Uterus (tissue), 3 donors: ENCODE measurements at regions not wholly inside any gene's neighbourhood (a gene's known extent, or its start where the extent isn't known, plus 50 kb on each side); places are given as distances from the start of the nearest gene placed in this dataset.

Source experiments
- DNase-seq, 2 donors: peaks; one replicate each; pipeline ENCODE4 v3.0.0-alpha.2; 2019 to 2020
- H3K27ac ChIP-seq, 2 donors: fragments of 200-600 bp; sonication (generic); 1 replicate in 1 of 2; 2 replicates in 1 of 2; pipeline ENCODE4 v1.5.1; 2016 to 2018
- H3K27me3 ChIP-seq, 2 donors: fragments of 200-600 bp; sonication (generic); one replicate each; pipeline ENCODE4 v1.5.1; 2018 to 2019; ENCODE audit warnings: control low read depth in 1 of 2
- H3K36me3 ChIP-seq, 2 donors: fragments of 200-600 bp; sonication (generic); one replicate each; pipeline ENCODE4 v1.5.1; 2019; ENCODE audit warnings: control low read depth in 1 of 2
- H3K4me1 ChIP-seq, 2 donors: fragments of 200-600 bp; sonication (generic); one replicate each; pipeline ENCODE4 v1.5.1; 2018 to 2019; ENCODE audit warnings: control low read depth in 1 of 2
- H3K4me3 ChIP-seq, 2 donors: fragments of 200-600 bp; sonication (generic); 1 replicate in 1 of 2; 2 replicates in 1 of 2; pipeline ENCODE4 v1.5.1; 2018 to 2019; ENCODE audit warnings: mild to moderate bottlenecking in 1 of 2
- H3K9me3 ChIP-seq, 2 donors: fragments of 200-600 bp; sonication (generic); one replicate each; pipeline ENCODE4 v1.5.1; 2019; ENCODE audit warnings: control low read depth in 1 of 2
- CTCF ChIP-seq, 4 experiments: fragments of 200-600 bp in 2 of 4; fragments of 450-650 bp in 2 of 4; sonication (generic) in 2 of 4; IDR thresholded peaks; one replicate each; pipeline ENCODE4 v1.5.1; 2016 to 2019; ENCODE audit warnings: antibody characterized with exemption in 4 of 4, mild to moderate bottlenecking in 2 of 4, moderate library complexity in 1 of 4
- POLR2A ChIP-seq, 2 donors: fragments of 450-650 bp; IDR thresholded peaks; one replicate each; pipeline ENCODE4 v1.6.1; 2016; ENCODE audit warnings: antibody characterized with exemption in 2 of 2, mild to moderate bottlenecking in 1 of 2, moderate library complexity in 1 of 2
- intact Hi-C: fragments of 100-400 bp; cut with DNase I; formaldehyde crosslinking; loops from one replicate; pipeline ENCODE4 v1.15.1; 2023; ENCODE audit warnings: low total_unique reads
- donor health status: DM: yes; HTN: yes; CAD: no.

- intact Hi-C loops, result no loop called here
Observed at GRCh38 chr16:26561303-26561702, 505.4 kb upstream of the C16orf82 start.

DNA sequence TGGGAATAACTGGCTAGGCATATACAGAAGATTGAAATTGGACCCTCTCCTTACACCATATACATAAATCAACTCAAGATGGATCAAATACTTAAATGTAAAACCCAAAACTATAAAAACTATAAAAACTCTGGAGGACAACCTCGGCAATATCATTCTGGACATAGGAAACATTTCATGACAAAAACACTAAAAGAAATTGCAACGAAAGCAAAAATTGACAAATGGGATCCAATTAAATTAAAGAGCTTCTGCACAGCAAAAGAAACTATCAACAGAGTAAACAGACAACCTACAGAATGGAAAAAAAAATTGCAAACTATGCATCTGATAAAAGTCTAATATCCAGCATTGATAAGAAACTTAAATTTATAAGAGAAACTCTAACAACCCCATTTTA is 503.7 kb upstream of the C16orf82 start:
- intact Hi-C loops, result no loop called here
- no peaks in the 10 kb centered on the region for H3K9me3 ChIP-seq
- H3K4me1 ChIP-seq, result no peaks in the 10 kb centered on the region
- no peak overlapping the region for H3K4me3 ChIP-seq
- no peak overlapping the region for H3K27ac ChIP-seq
- no peaks in the 10 kb centered on the region for H3K36me3 ChIP-seq
- no peaks in the 10 kb centered on the region for H3K27me3 ChIP-seq
- TF ChIP-seq CTCF (IDR thresholded peaks at IDR 0.05), result no peak
- no peak for DNase-seq

More at GRCh38 chr16:26561303-26561702, 505.4 kb upstream of the C16orf82 start:
- H3K36me3 ChIP-seq, result no peaks in the 10 kb centered on the region
- H3K4me1 ChIP-seq, result no peaks in the 10 kb centered on the region
- no peaks in the 10 kb centered on the region for H3K9me3 ChIP-seq
- TF ChIP-seq CTCF (IDR thresholded peaks at IDR 0.05) (no peak), POLR2A (IDR thresholded peaks at IDR 0.05) (no peak)
- H3K27me3 ChIP-seq, result no peaks in the 10 kb centered on the region
- no peak overlapping the region for H3K4me3 ChIP-seq
- no peak for DNase-seq
- no peak overlapping the region for H3K27ac ChIP-seq

DNA sequence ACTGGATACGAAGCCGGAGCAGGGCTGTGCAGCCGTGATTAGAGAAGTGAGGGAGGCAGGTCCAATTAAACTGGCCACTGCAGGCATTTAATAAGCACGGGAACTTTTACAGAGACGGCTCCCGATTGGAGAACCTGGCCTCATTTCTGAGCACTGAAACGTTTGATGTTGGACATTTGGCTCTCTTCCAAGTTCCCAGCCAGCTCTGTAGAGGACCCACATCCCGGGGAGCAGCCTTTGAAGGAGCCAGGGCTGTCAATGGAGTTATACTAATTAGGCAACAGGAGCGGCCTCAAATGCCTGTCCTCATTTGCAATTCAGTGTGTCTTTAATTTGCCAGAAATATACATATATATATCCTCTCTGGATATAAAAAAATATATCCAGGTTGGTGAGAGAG is 499.4 kb upstream of the C16orf82 start:
- no peaks in the 10 kb centered on the region for H3K27me3 ChIP-seq
- no peak overlapping the region for H3K27ac ChIP-seq
- DNase-seq, result no peak
- TF ChIP-seq POLR2A (IDR thresholded peaks at IDR 0.05) (no peak), CTCF (IDR thresholded peaks at IDR 0.05) (no peak)
- H3K36me3 ChIP-seq, result no peaks in the 10 kb centered on the region
- no peaks in the 10 kb centered on the region for H3K4me1 ChIP-seq
- no peaks in the 10 kb centered on the region for H3K9me3 ChIP-seq
- no peak overlapping the region for H3K4me3 ChIP-seq
- intact Hi-C loops, result no loop called here

- no peaks in the 10 kb centered on the region for H3K27me3 ChIP-seq
- TF ChIP-seq CTCF (IDR thresholded peaks at IDR 0.05) (no peak), POLR2A (IDR thresholded peaks at IDR 0.05) (no peak)
- intact Hi-C loops, result no loop called here
- H3K4me1 ChIP-seq, result no peaks in the 10 kb centered on the region
- H3K36me3 ChIP-seq, result no peaks in the 10 kb centered on the region
- no peak overlapping the region for H3K27ac ChIP-seq
- DNase-seq, result no peak
- H3K4me3 ChIP-seq, result no peak overlapping the region
- H3K9me3 ChIP-seq, result no peaks in the 10 kb centered on the region
Observed at GRCh38 chr16:26569793-26570192, 496.9 kb upstream of the C16orf82 start.

- no peak for DNase-seq
- H3K4me3 ChIP-seq, result no peak overlapping the region
- no peaks in the 10 kb centered on the region for H3K27me3 ChIP-seq
- H3K36me3 ChIP-seq, result no peaks in the 10 kb centered on the region
- no peak for TF ChIP-seq CTCF (IDR thresholded peaks at IDR 0.05)
- TF ChIP-seq POLR2A (IDR thresholded peaks at IDR 0.05), result no peak
- H3K27ac ChIP-seq, result no peak overlapping the region
- intact Hi-C loops, result no loop called here
- no peaks in the 10 kb centered on the region for H3K9me3 ChIP-seq
- H3K4me1 ChIP-seq, result no peaks in the 10 kb centered on the region
Observed at GRCh38 chr16:26578748-26579147, 488.0 kb upstream of the C16orf82 start.
